ENCODE measurements at regions not wholly inside any gene's neighbourhood (a gene's known extent, or its start where the extent isn't known, plus 50 kb on each side); places are given as distances from the start of the nearest gene placed in this dataset.
"Not testable (repeated sequence)": the region's sequence is repeated elsewhere in the genome, so short reads cannot be mapped to it uniquely, and the experiment has no call there.

- DNase-seq, result no peak
These were observed 372.7 kb downstream of the EDEM1 start for GRCh38 chr3:5560199-5560598.

GRCh38 chr3:5563537-5564277 lies 376.2 kb downstream of the EDEM1 start:
- no peak for DNase-seq

- no peak for DNase-seq
These were observed 376.8 kb downstream of the EDEM1 start for GRCh38 chr3:5564278-5564666.

- DNase-seq, result no peak
These were observed 377.5 kb downstream of the EDEM1 start for GRCh38 chr3:5565026-5565425.

- no peak for DNase-seq
These were observed 379.6 kb downstream of the EDEM1 start for GRCh38 chr3:5567113-5567512.

- no peak for DNase-seq
These were observed 380.9 kb downstream of the EDEM1 start for GRCh38 chr3:5568451-5568850.

- DNase-seq, result no peak
These were observed 381.6 kb downstream of the EDEM1 start for GRCh38 chr3:5569152-5569551.

- DNase-seq, result no peak
These were observed 384.7 kb downstream of the EDEM1 start for GRCh38 chr3:5572168-5572567.

GRCh38 chr3:5576277-5577011 lies 388.9 kb downstream of the EDEM1 start:
- DNase-seq, result no peak

- DNase-seq, result no peak
These were observed 391.7 kb downstream of the EDEM1 start for GRCh38 chr3:5579139-5579602.

GRCh38 chr3:5579946-5580345 lies 392.4 kb downstream of the EDEM1 start:
- no peak for DNase-seq

- no peak for DNase-seq
These were observed 393.3 kb downstream of the EDEM1 start for GRCh38 chr3:5580826-5581225.

GRCh38 chr3:5581743-5582142 lies 394.2 kb downstream of the EDEM1 start:
- DNase-seq, result no peak

GRCh38 chr3:5583920-5584319 lies 396.4 kb downstream of the EDEM1 start:
- DNase-seq, result no peak

- DNase-seq, result no peak
These were observed 397.6 kb downstream of the EDEM1 start for GRCh38 chr3:5585085-5585484.

- DNase-seq, result no peak
These were observed 419.5 kb downstream of the EDEM1 start for GRCh38 chr3:5606884-5607472.

- no peak for DNase-seq
These were observed 420.1 kb downstream of the EDEM1 start for GRCh38 chr3:5607581-5607980.

GRCh38 chr3:5608971-5609370 lies 421.5 kb downstream of the EDEM1 start:
- DNase-seq, result not testable (repeated sequence)

GRCh38 chr3:5613599-5613998 lies 426.1 kb downstream of the EDEM1 start:
- no peak for DNase-seq

- no peak for DNase-seq
These were observed 429.4 kb downstream of the EDEM1 start for GRCh38 chr3:5616873-5617272.

GRCh38 chr3:5618170-5618569 lies 430.7 kb downstream of the EDEM1 start:
- no peak for DNase-seq

- DNase-seq, result no peak
These were observed 442.9 kb downstream of the EDEM1 start for GRCh38 chr3:5630406-5630805.

- DNase-seq, result no peak
These were observed 446.5 kb downstream of the EDEM1 start for GRCh38 chr3:5633960-5634359.

- no peak for DNase-seq
These were observed 446.9 kb downstream of the EDEM1 start for GRCh38 chr3:5634411-5634810.
